ENCODE measurements at regions not wholly inside any gene's neighbourhood (a gene's known extent, or its start where the extent isn't known, plus 50 kb on each side); places are given as distances from the start of the nearest gene placed in this dataset.

DNA sequence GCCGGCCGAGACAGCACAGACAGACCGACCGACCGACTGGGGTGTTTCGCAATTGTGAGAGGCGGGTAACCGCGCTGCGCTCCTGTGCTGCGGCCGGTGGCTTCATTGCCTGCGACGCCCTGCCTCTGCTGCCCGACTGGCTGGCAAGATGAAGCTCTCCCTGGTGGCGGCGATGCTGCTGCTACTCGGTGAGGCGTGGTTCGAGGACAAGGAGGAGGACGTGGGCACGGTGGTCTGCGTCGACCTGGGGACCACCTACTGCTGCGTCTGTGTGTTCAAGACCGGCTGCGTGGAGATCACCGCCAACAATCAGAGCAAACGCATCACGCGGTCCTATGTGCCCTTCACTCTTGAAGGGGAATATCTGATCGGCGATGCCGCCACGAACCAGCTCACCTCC is 565.7 kb upstream of the SMIM31 start:
- TF ChIP-seq CTCF (IDR thresholded peaks at IDR 0.05) (no peak), POLR2A (IDR thresholded peaks at IDR 0.05) (no peak)
